ENCODE measurements at regions not wholly inside any gene's neighbourhood (a gene's known extent, or its start where the extent isn't known, plus 50 kb on each side); places are given as distances from the start of the nearest gene placed in this dataset.

DNA sequence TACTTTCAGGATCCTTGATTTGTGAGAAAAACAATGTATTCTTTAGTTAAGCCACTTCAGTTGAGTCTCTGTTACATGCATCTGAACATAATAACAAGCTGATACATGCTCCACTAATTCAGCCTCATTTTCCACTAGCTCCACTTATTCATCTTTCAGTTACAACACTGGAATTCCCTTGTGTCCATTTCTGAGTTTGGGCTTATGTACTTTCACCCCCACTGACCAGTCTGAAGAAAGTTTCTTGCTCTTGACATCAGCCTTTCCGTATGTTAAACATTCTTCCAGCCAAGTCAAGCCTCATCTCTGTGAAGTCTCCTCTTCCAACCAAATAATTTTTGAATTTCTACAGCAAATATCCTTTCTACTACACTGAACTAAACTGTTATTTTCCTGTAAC is 592.5 kb upstream of the NOVA1 start:
- 100% methylated on average over 1 of the region's 1 CpG for WGBS (ENCODE audit: insufficient coverage, low lambda C conversion rate)
- Histone ChIP-seq H3K36me3 (ENCODE audit: control insufficient read depth, insufficient read depth, low read length) (no peaks in the 10 kb centered on the region), H3K27me3 (ENCODE audit: control insufficient read depth, insufficient read depth, low read length) (no peaks in the 10 kb centered on the region), H3K9me3 (ENCODE audit: control insufficient read depth, low read depth, low read length) (no peaks in the 10 kb centered on the region), H3K4me3 (ENCODE audit: low read length) (no peak overlapping the region), H3K27ac (ENCODE audit: low read length) (no peak overlapping the region), H3K4me1 (ENCODE audit: control insufficient read depth, insufficient read depth, low read length) (no peaks in the 10 kb centered on the region)
- peak in 1 of 2 donors; percentile 0 for DNase-seq

DNA sequence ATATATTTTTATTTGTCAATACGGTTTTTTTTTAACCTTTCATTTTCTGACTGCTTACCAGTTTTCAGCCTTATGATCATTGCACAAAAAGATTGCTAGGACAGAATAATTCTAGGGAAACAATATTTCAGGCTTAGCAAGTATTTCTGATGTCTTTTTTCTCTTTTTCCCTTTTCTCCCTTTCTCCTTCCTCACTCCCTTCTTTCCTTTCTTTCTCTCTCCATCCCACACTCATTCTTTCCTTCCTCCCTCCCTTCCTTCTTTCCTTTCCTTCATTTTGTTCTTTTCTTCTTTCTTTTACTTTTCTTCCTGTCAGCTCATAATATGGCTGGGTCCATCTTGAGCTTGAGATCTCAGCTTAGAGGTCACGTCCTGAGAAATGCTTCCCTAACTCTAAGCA is 601.4 kb upstream of the NOVA1 start:
- DNase-seq: no peak
- Histone ChIP-seq H3K4me1 (ENCODE audit: control insufficient read depth, insufficient read depth, low read length) (no peaks in the 10 kb centered on the region), H3K27me3 (ENCODE audit: control insufficient read depth, insufficient read depth, low read length) (no peaks in the 10 kb centered on the region), H3K4me3 (ENCODE audit: low read length) (no peak overlapping the region), H3K9me3 (ENCODE audit: control insufficient read depth, low read depth, low read length) (no peaks in the 10 kb centered on the region), H3K27ac (ENCODE audit: low read length) (no peak overlapping the region), H3K36me3 (ENCODE audit: control insufficient read depth, insufficient read depth, low read length) (no peaks in the 10 kb centered on the region)
- 82% methylated on average over 1 of the region's 2 CpGs for WGBS (ENCODE audit: insufficient coverage, low lambda C conversion rate)

DNA sequence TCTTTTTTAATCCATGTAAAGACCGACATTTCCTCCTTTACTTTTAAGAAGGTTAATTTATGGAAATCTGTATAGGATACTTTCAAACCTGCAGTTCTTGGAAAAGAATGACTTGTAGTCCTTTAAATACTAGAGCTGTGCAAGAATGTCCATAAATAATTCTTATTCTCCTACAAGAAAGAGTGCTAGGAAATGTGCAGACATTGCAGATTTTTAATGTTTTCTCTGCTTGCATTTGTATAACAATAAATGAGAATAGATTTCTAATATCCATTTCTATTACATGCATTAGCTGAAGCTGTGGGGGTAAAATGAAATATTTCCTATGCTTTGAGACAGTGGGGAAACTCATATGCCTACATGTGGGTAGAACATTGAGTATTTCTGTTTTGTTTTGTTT is 607.2 kb upstream of the NOVA1 start:
- Histone ChIP-seq H3K27ac (ENCODE audit: low read length) (no peak overlapping the region), H3K4me3 (ENCODE audit: low read length) (no peak overlapping the region), H3K36me3 (ENCODE audit: control insufficient read depth, insufficient read depth, low read length) (no peaks in the 10 kb centered on the region), H3K4me1 (ENCODE audit: control insufficient read depth, insufficient read depth, low read length) (no peaks in the 10 kb centered on the region), H3K27me3 (ENCODE audit: control insufficient read depth, insufficient read depth, low read length) (no peaks in the 10 kb centered on the region), H3K9me3 (ENCODE audit: control insufficient read depth, low read depth, low read length) (no peaks in the 10 kb centered on the region)
- WGBS (ENCODE audit: insufficient coverage, low lambda C conversion rate): no CpG with 5 or more reads among the region's 1 CpG
- no peak for DNase-seq

DNA sequence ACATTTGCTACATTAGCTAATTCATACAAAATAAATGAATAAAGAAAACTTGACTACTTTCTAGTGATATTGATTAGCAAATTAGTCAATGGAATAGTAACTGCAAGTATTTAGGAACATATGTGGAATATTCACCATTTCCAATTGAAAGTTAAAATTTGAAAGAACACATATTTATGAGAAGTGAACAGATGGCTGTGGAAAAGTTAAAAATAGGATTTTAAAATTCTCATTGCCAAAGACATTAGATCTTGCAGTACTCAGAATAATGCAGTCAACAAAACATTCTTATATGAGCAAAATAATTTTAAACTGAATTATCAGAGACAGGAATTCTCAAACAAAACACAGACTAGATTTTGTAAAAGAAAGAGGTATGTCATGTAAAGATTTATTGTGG is 613.9 kb upstream of the NOVA1 start:
- H3K4me1 ChIP-seq (ENCODE audit: control insufficient read depth, insufficient read depth, low read length): no peaks in the 10 kb centered on the region
- no peaks in the 10 kb centered on the region for H3K36me3 ChIP-seq (ENCODE audit: control insufficient read depth, insufficient read depth, low read length)
- H3K9me3 ChIP-seq (ENCODE audit: control insufficient read depth, low read depth, low read length): no peaks in the 10 kb centered on the region
- H3K4me3 ChIP-seq (ENCODE audit: low read length): no peak overlapping the region
- no peak overlapping the region for H3K27ac ChIP-seq (ENCODE audit: low read length)
- no peaks in the 10 kb centered on the region for H3K27me3 ChIP-seq (ENCODE audit: control insufficient read depth, insufficient read depth, low read length)
- DNase-seq: no peak

DNA sequence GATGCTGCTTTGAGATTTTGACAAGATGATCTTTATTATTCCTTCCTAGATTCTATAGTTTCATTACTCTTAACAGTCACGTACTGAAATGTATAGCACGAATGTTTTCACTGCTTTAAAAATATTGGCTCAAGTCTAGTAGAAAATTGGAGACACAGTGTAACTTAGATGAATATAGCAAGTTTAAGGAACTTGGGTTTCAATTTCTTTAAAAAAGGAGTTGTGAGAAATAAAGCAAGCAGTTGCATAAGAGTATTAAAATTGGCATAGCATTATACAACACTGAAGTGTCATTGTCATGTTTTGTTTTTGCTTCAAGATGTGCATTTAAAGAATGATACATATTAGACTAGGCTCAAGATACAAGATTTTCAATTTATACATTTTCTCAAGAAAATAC is 624.8 kb upstream of the NOVA1 start:
- 94% methylated on average over 2 of the region's 2 CpGs for WGBS (ENCODE audit: insufficient coverage, low lambda C conversion rate)
- no peak for DNase-seq
- Histone ChIP-seq H3K4me3 (ENCODE audit: low read length) (no peak overlapping the region), H3K36me3 (ENCODE audit: control insufficient read depth, insufficient read depth, low read length) (no peaks in the 10 kb centered on the region), H3K4me1 (ENCODE audit: control insufficient read depth, insufficient read depth, low read length) (no peaks in the 10 kb centered on the region), H3K27ac (ENCODE audit: low read length) (no peak overlapping the region), H3K27me3 (ENCODE audit: control insufficient read depth, insufficient read depth, low read length) (no peaks in the 10 kb centered on the region), H3K9me3 (ENCODE audit: control insufficient read depth, low read depth, low read length) (no peaks in the 10 kb centered on the region)

DNA sequence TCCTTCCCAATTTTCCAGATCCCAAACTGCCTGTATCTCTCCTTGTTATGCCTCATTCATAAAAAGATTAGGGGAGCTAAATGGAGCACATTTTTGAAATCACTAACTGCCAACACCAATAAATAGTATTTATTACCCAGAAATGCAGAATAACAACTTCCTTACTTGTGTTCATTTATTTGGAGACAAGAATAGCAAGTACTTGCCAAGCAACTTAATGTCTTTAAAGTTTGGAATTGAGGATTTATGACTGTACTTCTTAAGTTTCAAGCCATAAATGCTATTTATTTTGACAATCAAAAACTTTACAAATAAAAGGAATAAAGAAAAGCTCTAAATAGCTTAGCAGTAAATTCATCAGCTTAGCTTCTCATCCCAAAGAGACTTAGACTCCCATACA is 626.1 kb upstream of the NOVA1 start:
- Histone ChIP-seq H3K36me3 (ENCODE audit: control insufficient read depth, insufficient read depth, low read length) (no peaks in the 10 kb centered on the region), H3K27me3 (ENCODE audit: control insufficient read depth, insufficient read depth, low read length) (no peaks in the 10 kb centered on the region), H3K27ac (ENCODE audit: low read length) (no peak overlapping the region), H3K9me3 (ENCODE audit: control insufficient read depth, low read depth, low read length) (no peaks in the 10 kb centered on the region), H3K4me1 (ENCODE audit: control insufficient read depth, insufficient read depth, low read length) (no peaks in the 10 kb centered on the region), H3K4me3 (ENCODE audit: low read length) (no peak overlapping the region)
- no peak for DNase-seq

DNA sequence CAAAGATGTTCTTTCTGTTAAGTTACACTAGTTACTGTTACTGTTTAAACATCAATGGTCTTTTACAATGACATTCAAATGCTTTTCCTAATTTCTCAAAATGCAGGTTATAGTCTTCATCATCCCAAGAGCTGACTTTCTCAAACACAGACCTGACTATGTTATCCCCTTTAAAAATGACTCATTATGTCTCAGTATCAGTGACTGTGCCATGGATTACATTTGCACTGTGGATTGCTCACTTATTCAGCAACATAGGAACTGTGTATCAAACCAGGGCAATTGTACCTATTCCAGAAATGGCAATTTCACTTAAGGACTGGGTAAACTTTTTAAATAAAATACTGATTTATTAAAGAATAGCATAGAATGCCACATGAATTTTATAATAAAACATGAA is 630.2 kb upstream of the NOVA1 start:
- DNase-seq: no peak
- Histone ChIP-seq H3K36me3 (ENCODE audit: control insufficient read depth, insufficient read depth, low read length) (no peaks in the 10 kb centered on the region), H3K4me3 (ENCODE audit: low read length) (no peak overlapping the region), H3K4me1 (ENCODE audit: control insufficient read depth, insufficient read depth, low read length) (no peaks in the 10 kb centered on the region), H3K27ac (ENCODE audit: low read length) (no peak overlapping the region), H3K27me3 (ENCODE audit: control insufficient read depth, insufficient read depth, low read length) (no peaks in the 10 kb centered on the region), H3K9me3 (ENCODE audit: control insufficient read depth, low read depth, low read length) (no peaks in the 10 kb centered on the region)

DNA sequence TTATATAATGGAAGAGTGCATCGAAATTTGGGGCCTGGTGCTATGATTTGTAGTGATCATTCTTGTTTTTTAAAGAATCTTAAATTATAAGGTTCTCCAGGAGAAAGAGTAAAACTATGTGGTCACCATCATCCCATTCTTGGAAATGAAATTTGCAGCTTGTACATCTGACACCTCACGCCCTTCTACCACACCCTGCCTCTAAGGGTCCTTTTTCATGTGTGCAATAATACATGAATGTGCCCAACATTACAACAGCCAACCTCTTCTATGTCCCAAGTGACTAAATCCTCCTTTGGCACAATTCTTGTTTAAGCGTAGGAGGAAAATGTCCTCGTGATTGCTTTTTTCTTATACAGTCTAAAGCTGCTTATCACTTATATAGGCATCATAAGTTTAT is 636.5 kb upstream of the NOVA1 start:
- Histone ChIP-seq H3K27me3 (ENCODE audit: control insufficient read depth, insufficient read depth, low read length) (no peaks in the 10 kb centered on the region), H3K36me3 (ENCODE audit: control insufficient read depth, insufficient read depth, low read length) (no peaks in the 10 kb centered on the region), H3K27ac (ENCODE audit: low read length) (no peak overlapping the region), H3K4me1 (ENCODE audit: control insufficient read depth, insufficient read depth, low read length) (no peaks in the 10 kb centered on the region), H3K4me3 (ENCODE audit: low read length) (no peak overlapping the region), H3K9me3 (ENCODE audit: control insufficient read depth, low read depth, low read length) (no peaks in the 10 kb centered on the region)
- WGBS (ENCODE audit: insufficient coverage, low lambda C conversion rate): 100% methylated on average over 2 of the region's 4 CpGs
- DNase-seq: no peak

DNA sequence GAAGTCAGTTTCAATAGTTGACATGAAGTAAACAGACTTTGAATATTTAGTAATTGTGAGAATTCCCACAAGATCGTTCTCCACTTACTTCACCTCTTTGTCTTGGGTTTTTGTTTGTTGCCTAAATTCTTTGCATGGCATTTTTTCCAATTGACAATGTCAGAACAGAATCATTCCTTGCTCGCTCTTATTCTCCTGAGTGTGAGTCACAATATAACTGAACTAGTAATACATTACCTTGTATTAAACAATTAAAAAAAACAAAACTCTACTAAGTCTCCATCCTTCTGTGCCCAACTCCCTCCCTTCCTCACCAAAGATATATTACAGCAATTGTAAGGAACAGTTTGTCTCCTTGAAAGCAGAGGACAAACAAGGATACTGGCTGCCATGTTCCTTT is 638.8 kb upstream of the NOVA1 start:
- H3K27me3 ChIP-seq (ENCODE audit: control insufficient read depth, insufficient read depth, low read length): no peaks in the 10 kb centered on the region
- no peaks in the 10 kb centered on the region for H3K9me3 ChIP-seq (ENCODE audit: control insufficient read depth, low read depth, low read length)
- no peak overlapping the region for H3K27ac ChIP-seq (ENCODE audit: low read length)
- H3K4me3 ChIP-seq (ENCODE audit: low read length): no peak overlapping the region
- H3K36me3 ChIP-seq (ENCODE audit: control insufficient read depth, insufficient read depth, low read length): no peaks in the 10 kb centered on the region
- DNase-seq: no peak
- no peaks in the 10 kb centered on the region for H3K4me1 ChIP-seq (ENCODE audit: control insufficient read depth, insufficient read depth, low read length)
- WGBS (ENCODE audit: insufficient coverage, low lambda C conversion rate): 100% methylated on average over 1 of the region's 2 CpGs

DNA sequence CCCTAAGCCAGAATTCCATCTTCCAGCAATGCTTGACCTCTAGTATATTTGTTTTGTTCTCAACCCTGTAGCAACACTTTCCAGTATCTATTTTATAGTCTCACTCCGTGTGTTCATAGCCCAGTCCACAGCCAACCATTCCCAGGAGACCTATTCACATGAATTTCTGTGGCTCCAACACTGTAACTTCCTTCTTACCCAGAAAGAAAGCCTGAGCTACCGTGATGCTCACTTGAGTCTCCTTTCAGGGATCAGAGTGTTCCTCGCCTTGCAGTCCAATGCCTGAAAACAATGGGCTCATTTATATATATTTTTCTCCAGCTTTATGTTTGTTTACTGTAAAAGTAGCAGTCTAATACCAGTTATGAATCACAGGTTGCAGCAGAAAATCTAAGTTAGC is 645.0 kb upstream of the NOVA1 start:
- no peak for DNase-seq
- 83% methylated on average over 1 of the region's 3 CpGs for WGBS (ENCODE audit: insufficient coverage, low lambda C conversion rate)
- no peak overlapping the region for H3K27ac ChIP-seq (ENCODE audit: low read length)
- no peak overlapping the region for H3K4me3 ChIP-seq (ENCODE audit: low read length)
- no peaks in the 10 kb centered on the region for H3K4me1 ChIP-seq (ENCODE audit: control insufficient read depth, insufficient read depth, low read length)
- no peaks in the 10 kb centered on the region for H3K36me3 ChIP-seq (ENCODE audit: control insufficient read depth, insufficient read depth, low read length)
- no peaks in the 10 kb centered on the region for H3K27me3 ChIP-seq (ENCODE audit: control insufficient read depth, insufficient read depth, low read length)
- H3K9me3 ChIP-seq (ENCODE audit: control insufficient read depth, low read depth, low read length): no peaks in the 10 kb centered on the region

DNA sequence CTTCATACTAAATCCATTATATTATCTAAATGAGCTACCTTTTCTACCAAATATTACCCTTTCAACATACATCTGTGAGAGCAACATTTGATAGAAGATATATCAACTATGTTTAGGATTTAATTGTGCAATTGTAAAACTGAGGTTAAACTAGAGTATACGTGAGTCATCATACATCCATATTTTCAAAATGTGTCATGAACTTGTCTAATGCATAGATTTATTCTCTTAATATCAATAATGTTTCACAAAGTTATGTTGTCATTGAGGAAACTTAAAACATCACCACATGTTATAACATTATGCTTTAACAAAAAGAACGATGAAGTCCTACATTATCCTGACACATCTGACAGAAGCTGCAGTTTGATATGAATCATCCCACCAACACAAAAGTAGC is 645.5 kb upstream of the NOVA1 start:
- Histone ChIP-seq H3K9me3 (ENCODE audit: control insufficient read depth, low read depth, low read length) (no peaks in the 10 kb centered on the region), H3K4me1 (ENCODE audit: control insufficient read depth, insufficient read depth, low read length) (no peaks in the 10 kb centered on the region), H3K27ac (ENCODE audit: low read length) (no peak overlapping the region), H3K36me3 (ENCODE audit: control insufficient read depth, insufficient read depth, low read length) (no peaks in the 10 kb centered on the region), H3K27me3 (ENCODE audit: control insufficient read depth, insufficient read depth, low read length) (no peaks in the 10 kb centered on the region), H3K4me3 (ENCODE audit: low read length) (no peak overlapping the region)
- 100% methylated on average over 1 of the region's 2 CpGs for WGBS (ENCODE audit: insufficient coverage, low lambda C conversion rate)
- no peak for DNase-seq

DNA sequence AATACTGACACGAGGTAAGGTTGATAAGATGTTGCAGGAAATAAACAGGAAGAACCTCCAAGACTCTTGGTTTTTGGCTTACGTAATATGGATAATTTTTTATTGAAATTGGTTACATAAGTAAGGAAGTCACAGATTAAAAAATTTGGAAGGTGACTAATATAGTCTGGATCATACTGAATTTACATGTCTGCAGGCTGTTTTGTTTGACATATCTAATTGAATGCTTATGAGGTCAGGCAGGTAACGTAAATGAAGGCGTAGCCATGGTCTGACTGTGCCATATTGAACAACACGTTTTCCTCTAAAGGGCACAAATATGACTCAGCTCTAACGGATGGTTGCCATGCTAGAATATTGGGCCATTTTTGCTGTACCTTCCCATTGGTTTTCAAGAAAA is 648.1 kb upstream of the NOVA1 start:
- Histone ChIP-seq H3K27me3 (ENCODE audit: control insufficient read depth, insufficient read depth, low read length) (no peaks in the 10 kb centered on the region), H3K4me3 (ENCODE audit: low read length) (no peak overlapping the region), H3K36me3 (ENCODE audit: control insufficient read depth, insufficient read depth, low read length) (no peaks in the 10 kb centered on the region), H3K4me1 (ENCODE audit: control insufficient read depth, insufficient read depth, low read length) (no peaks in the 10 kb centered on the region), H3K27ac (ENCODE audit: low read length) (no peak overlapping the region), H3K9me3 (ENCODE audit: control insufficient read depth, low read depth, low read length) (no peaks in the 10 kb centered on the region)
- 86% methylated on average over 2 of the region's 6 CpGs for WGBS (ENCODE audit: insufficient coverage, low lambda C conversion rate)
- no peak for DNase-seq

Measured in large intestine (tissue), 3 donors.